Heart left ventricle (tissue), 13 donors: ENCODE measurements at regions not wholly inside any gene's neighbourhood (a gene's known extent, or its start where the extent isn't known, plus 50 kb on each side); places are given as distances from the start of the nearest gene placed in this dataset.

Experiments used
- CTCF ChIP-seq, 12 donors: fragments of 200-600 bp; sonication (generic) in 4 of 12; IDR thresholded peaks; one replicate each; pipeline versions ENCODE4 v1.5.0 to v1.8.0; 2018 to 2022; ENCODE audit warnings: antibody characterized with exemption in 12 of 12, mild to moderate bottlenecking in 5 of 12
- POLR2A ChIP-seq, 2 donors: fragments of 450-650 bp; IDR thresholded peaks; one replicate each; pipeline ENCODE4 v1.6.1; 2017; ENCODE audit warnings: antibody characterized with exemption in 2 of 2, mild to moderate bottlenecking in 2 of 2, moderate library complexity in 2 of 2
- donor health status: ischemic (EF 13 %, LVEDD 7.1; RV severe dilation, severe dysfunction).
- donor health status: DM: no; HTN: yes; CAD: no.
- donor health status: DM: no; HTN: no; CAD: no.
- donor health status: ischemic (EF 25% LVEDD 6.9; RV normal size, moderate dysfunction).
- donor health status: ischemic (EF 25% LVEDD 5.7; RV mildly dilated, moderate dysfunction).
- donor health status: ischemic (EF 35%, LVEDD 5.7; RV mildly dilated, moderate dysfunction).
- donor health status: nonischemic (EF 11% LVEDD 7.7; RV severe dilation, severe dysfunction).
- donor health status: DM: yes; HTN: yes; CAD: no.
- donor health status: PGD.
- donor health status: ischemic (EF 29% LVEDD 5.4; RV normal size, mild dysfunction).
- donor health status: nonischemic (EF 23%, LVEDD 6.1; RV moderate dilation, normal function).

- no peak for TF ChIP-seq CTCF (IDR thresholded peaks at IDR 0.05)
- TF ChIP-seq POLR2A (IDR thresholded peaks at IDR 0.05), result no peak
Measured at GRCh38 chr2:4356541-4356940, 653.2 kb downstream of the DCDC2C start.
